SIG-M5 treated with dmso at 0.1 percent for 504 hours (cell line): ENCODE measurements at regions not wholly inside any gene's neighbourhood (a gene's known extent, or its start where the extent isn't known, plus 50 kb on each side); places are given as distances from the start of the nearest gene placed in this dataset.
A peak's percentile ranks its signal among the peaks of the same experiment; 100 is the strongest.
"Not testable (repeated sequence)": the region's sequence is repeated elsewhere in the genome, so short reads cannot be mapped to it uniquely, and the experiment has no call there.

Source experiments
- DNase-seq: peaks from one replicate; lab custom pipeline; 2025; ENCODE audit not compliant: unreplicated experiment; lab: John Stamatoyannopoulos, UW

DNA sequence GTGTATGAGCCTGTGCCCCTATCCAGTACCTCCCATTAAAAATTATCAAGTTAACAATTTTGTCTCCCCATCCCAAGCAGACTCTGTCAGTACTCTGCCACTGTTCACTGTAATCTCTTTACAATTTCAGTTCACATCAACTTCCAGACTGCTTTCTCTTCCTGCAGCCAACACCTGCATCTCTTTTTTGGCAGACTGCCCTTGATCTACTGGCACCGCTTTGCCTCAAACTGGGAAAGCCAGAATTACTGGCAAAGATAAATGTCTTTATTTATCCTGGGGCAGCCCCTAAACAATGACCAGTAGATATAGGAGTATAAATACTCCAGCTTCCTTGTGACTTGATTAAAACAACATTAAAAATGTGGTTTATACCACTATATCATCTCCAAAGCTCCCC, 494.1 kb downstream of the ZNF385D start:
- DNase-seq: no peak

DNA sequence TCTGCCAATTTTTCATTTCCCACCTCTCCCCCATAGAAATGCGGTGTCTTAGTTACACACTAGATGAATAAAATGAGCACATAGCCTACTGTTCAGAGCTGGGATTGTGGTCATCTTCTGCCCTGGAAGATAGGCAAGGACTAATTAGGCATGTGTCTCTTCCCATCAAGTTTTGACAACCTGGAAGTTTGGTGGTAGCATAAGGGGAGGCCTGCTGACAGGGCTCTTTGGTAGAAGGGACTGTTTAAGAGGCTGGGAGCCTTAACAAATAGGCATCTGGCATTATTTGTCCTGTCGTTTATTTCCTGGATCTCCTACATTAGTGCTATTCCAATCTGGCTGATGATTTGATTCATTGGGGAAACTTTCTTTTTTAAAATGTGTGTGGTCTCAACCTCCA, 512.3 kb downstream of the ZNF385D start:
- no peak for DNase-seq

- no peak for DNase-seq
Observed at GRCh38 chr3:21237638-21238037, 513.4 kb downstream of the ZNF385D start.

DNA sequence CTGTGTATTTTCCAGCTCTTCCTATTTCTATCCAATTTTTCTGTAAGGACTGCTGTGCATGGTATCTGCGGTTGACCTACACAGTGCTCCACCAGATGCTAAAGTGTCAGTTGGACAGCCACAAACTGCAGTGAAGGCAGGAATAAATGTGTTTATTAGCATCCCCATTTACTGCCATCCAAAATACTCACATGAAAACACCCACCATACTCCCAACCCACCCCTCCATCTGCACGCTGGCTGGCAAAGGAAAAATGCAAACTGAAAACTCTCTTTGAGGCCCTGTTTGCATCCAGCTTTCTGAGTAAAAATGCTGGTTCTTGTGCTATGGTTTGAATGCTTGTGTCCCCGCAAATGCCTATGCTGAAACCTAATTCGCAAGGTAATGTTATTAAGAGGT, 515.5 kb downstream of the ZNF385D start:
- DNase-seq: no peak

GRCh38 chr3:21234933-21235332, 516.1 kb downstream of the ZNF385D start:
- no peak for DNase-seq

GRCh38 chr3:21229426-21230135, 521.4 kb downstream of the ZNF385D start:
- DNase-seq: no peak

- DNase-seq: no peak
Observed at GRCh38 chr3:21226086-21226485, 524.9 kb downstream of the ZNF385D start.

GRCh38 chr3:21220944-21221343, 530.1 kb downstream of the ZNF385D start:
- DNase-seq: no peak

- peak; percentile 13 for DNase-seq
Observed at GRCh38 chr3:21216598-21216997, 534.4 kb downstream of the ZNF385D start.

- not testable (repeated sequence) for DNase-seq
Observed at GRCh38 chr3:21204122-21204521, 546.9 kb downstream of the ZNF385D start.

DNA sequence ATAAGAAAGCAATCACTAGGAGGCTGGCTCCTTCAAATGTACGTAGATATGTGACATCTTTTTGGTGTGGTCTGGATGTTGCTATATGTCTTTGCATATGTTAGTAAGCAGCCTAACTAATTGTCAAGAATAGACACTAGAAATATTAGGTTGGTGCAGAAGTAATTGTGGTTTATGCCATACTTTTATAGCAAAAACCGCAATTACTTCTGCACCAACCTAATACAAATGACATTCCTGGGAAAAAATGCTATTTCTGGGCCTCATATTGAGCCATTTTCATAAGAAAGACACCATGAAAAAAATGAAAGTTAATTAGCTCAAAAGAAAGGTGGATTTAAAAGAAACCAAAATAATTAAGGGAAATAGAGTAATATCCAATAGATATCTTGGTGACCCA, 555.8 kb downstream of the ZNF385D start:
- DNase-seq: no peak

DNA sequence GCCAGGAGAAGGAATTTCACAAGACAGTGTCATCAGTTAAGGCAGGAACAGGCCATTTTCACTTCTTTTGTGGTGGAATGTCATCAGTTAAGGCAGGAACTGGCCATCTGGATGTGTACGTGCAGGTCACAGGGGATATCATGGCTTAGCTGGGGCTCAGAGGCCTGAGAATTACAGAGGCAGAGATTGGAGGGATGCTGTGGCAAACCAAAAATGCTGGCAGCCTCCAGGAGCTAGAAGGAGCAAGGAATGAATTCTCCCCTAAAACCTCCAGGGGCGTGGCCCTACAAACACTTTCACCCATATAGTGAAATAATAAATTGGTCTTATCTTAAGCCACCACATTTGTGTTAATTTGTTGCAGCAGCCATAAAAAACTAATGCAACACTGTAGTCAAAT, 557.0 kb downstream of the ZNF385D start:
- not testable (repeated sequence) for DNase-seq

GRCh38 chr3:21188459-21188858, 562.6 kb downstream of the ZNF385D start:
- DNase-seq: no peak

DNA sequence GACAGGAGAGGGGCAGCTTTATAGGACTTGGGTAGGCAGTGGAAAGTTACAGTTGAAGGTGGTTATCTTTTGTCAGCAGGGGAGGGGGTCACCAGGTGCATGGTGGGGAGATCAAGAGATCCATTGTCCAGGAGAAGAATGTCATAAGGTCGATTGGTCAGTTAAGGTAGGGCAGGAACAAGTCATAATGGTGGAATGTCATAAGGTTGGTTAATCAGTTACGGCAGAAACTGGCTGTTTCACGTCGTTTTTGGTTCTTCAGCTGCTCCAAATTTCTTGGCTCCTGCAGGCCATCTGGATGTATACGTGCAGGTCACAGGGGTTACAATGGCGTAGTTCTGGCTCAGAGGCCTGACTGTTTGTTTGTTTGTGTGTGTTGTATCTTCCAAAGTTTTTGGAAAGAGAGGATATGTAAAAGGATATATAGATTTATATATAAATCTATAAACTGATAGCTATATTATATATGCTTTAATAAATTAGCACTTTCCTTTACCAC, 565.1 kb downstream of the ZNF385D start:
- DNase-seq: no peak

GRCh38 chr3:21174461-21174860, 576.5 kb downstream of the ZNF385D start:
- no peak for DNase-seq

DNA sequence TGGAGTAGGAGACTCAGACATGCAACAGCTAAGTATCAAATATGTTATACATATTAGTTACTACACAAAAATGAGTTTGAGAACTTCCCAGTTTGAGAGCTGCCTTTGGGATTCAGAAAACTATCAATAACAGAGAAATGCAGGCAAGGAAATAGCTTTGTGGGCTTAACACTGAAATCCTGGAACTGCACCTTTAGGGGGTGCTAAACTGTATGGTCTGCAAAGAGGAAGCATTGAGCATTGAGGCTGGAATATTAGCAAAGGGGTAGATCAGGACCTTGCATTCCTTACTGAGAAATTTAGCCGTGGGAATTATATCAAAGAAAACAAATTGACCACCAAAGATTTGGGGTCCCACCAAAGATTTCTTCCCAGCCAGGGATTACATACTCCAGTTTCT, 580.0 kb downstream of the ZNF385D start:
- peak; percentile 12 for DNase-seq

DNA sequence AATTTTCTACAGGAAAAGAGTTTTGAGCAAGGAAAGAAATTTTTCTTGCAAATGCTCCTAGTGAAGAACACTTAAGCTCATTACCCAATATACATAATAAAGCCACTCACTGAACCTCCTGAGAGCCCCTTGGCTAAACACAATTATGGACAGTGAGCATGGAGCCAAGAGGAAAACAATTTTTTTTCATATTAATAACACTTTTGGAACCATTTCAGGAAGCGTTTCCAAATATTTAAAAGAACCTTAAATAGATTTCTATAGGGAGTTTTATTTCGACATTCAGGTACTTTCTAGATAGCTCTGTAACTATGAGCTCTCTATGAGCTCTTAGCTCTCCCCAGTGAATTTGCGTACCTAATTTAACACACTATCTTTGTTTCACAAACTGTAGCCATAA, 581.1 kb downstream of the ZNF385D start:
- no peak for DNase-seq

- DNase-seq: no peak
Observed at GRCh38 chr3:21168471-21168870, 582.5 kb downstream of the ZNF385D start.

DNA sequence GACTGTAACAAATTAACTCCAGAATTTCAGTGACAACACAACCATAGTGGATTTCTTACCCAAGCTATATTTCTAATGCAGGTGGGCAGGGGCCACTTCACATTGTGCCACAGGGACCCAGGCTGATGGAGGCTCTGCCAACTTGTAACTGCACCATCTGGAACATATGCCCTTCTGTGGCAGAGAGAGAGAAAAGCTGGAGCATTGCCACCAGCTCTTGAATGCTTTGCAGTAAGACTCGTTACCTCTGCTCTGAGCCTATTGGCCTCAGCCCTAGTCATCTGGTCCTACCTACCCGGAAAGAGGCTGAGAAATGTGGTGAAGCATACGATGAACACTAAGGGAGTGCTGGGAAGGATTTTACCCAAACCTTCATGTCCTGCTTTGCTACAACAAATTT, 587.1 kb downstream of the ZNF385D start:
- DNase-seq: no peak

DNA sequence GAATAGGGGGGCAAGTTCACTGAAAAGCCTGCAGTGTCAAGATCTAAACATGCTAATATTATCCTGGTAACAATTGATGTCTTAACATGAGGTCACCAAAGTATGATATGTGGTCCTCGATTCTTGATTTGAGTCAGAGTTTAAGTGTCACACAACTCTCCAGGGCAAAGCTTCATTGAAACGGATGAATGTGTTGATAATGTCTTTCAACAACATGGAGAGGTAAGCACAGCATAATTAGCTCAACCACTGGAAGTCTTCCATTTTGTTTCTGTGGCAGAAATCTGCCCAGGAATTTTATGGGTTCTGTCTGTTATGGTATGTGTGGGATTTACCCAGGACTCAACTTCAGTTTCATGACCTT, 591.5 kb downstream of the ZNF385D start:
- no peak for DNase-seq

DNA sequence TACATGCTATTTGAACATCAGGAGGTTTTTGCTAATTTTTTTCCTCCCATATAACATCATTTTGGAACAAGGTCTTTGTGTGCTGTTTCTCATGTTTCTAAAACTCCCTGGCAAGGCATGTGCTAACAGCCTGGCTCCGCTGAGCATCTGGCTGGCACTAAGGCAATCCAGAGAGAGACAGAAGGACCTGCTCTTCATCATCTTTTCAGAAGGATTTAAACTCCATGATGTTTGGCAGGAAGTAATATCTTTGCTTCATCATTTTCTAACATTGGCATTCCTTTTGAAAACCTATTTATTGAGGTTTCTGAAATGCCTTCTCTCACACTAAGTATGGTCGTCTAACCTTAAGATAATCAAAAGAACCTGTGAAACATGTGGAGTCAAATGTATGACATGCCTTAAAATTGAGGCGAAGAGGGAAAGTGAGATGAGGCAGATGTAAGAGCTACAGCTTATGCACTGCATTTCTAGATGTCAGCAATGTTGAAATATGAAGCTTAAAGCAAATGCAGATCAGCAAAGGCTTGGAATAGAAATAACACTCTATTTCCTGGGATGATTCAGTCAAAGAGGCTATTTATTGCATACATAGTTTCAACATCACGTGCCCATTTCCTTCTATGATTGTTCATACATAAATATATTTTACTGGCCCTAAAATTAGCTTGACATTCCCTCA, 592.0 kb downstream of the ZNF385D start:
- no peak for DNase-seq

- no peak for DNase-seq
Observed at GRCh38 chr3:21154911-21155310, 596.1 kb downstream of the ZNF385D start.

GRCh38 chr3:21152555-21152954, 598.5 kb downstream of the ZNF385D start:
- DNase-seq: no peak
